Common myeloid progenitor, CD34-positive (primary cell): ENCODE measurements at regions not wholly inside any gene's neighbourhood (a gene's known extent, or its start where the extent isn't known, plus 50 kb on each side); places are given as distances from the start of the nearest gene placed in this dataset.

Source experiments
- CTCF ChIA-PET: fragments of 350-600 bp; sonication (Branson Sonifier 250); formaldehyde crosslinking; loops from one replicate; lab custom pipeline; 2021; ENCODE audit warnings: antibody characterized with exemption; lab: Charles Lee
- POLR2A ChIA-PET: fragments of 350-600 bp; sonication (Branson Sonifier 250); formaldehyde crosslinking; loops from one replicate; lab custom pipeline; 2021; ENCODE audit warnings: antibody characterized with exemption; lab: Charles Lee
- DNase-seq, 3 donors: peaks; one replicate each; pipeline versions ENCODE4 v3.0.0 to v3.0.0-alpha.2; 2013
- H3K27ac ChIP-seq, 2 experiments: 1 replicate in 1 of 2; 2 replicates in 1 of 2; pipeline ENCODE4 v1.7.0; 2013; ENCODE audit warnings: inconsistent platforms in 2 of 2, low read length in 2 of 2, mild to moderate bottlenecking in 2 of 2, low read depth in 1 of 2, moderate library complexity in 1 of 2; ENCODE audit not compliant: severe bottlenecking in 2 of 2, insufficient read depth in 1 of 2, poor library complexity in 1 of 2
- H3K27me3 ChIP-seq, 5 experiments: replicated peaks in 2 of 5; 1 replicate in 3 of 5; 2 replicates in 2 of 5; pipeline versions ENCODE4 v1.6.1 to v1.7.0; 2013; ENCODE audit warnings: low read length in 4 of 5, mild to moderate bottlenecking in 2 of 5, moderate library complexity in 2 of 5, inconsistent platforms in 1 of 5; ENCODE audit not compliant: insufficient read depth in 5 of 5, control insufficient read depth in 4 of 5
- H3K36me3 ChIP-seq, 4 experiments: 1 replicate in 2 of 4; 2 replicates in 2 of 4; pipeline versions ENCODE4 v1.6.1 to v1.7.0; 2013; ENCODE audit warnings: low read length in 3 of 4, control low read depth in 1 of 4, mild to moderate bottlenecking in 1 of 4; ENCODE audit not compliant: control insufficient read depth in 4 of 4, insufficient read depth in 4 of 4
- H3K4me1 ChIP-seq, 4 experiments: 1 replicate in 3 of 4; 2 replicates in 1 of 4; pipeline versions ENCODE4 v1.6.1 to v1.7.1; 2013; ENCODE audit warnings: low read length in 3 of 4, mild to moderate bottlenecking in 3 of 4, control low read depth in 1 of 4, inconsistent platforms in 1 of 4, moderate library complexity in 1 of 4; ENCODE audit not compliant: control insufficient read depth in 4 of 4, insufficient read depth in 4 of 4; ENCODE audit errors: control extremely low read depth in 1 of 4
- H3K4me3 ChIP-seq, 7 experiments: 1 replicate in 4 of 7; 2 replicates in 3 of 7; pipeline versions ENCODE4 v1.5.1 to v1.7.0; 2013; ENCODE audit warnings: mild to moderate bottlenecking in 7 of 7, low read length in 6 of 7, moderate library complexity in 6 of 7, inconsistent platforms in 2 of 7, low read depth in 2 of 7, control low read depth in 1 of 7; ENCODE audit not compliant: insufficient read depth in 4 of 7, control insufficient read depth in 1 of 7; ENCODE audit errors: extremely low read depth in 1 of 7
- H3K9me3 ChIP-seq, 5 experiments: 1 replicate in 4 of 5; 2 replicates in 1 of 5; pipeline versions ENCODE4 v1.6.1 to v1.7.1; 2013; ENCODE audit warnings: low read length in 4 of 5, mild to moderate bottlenecking in 2 of 5, inconsistent platforms in 1 of 5, low read depth in 1 of 5, moderate library complexity in 1 of 5; ENCODE audit not compliant: control insufficient read depth in 4 of 5, insufficient read depth in 2 of 5; ENCODE audit errors: control extremely low read depth in 1 of 5
- WGBS: methylation state at CpG from one replicate; pipeline ENCODE4 v1.1.5; 2013; ENCODE audit not compliant: insufficient coverage; 5-methylcytosine and 5-hydroxymethylcytosine counted together

GRCh38 chr4:16382571-16382970 lies 156.3 kb upstream of the TAPT1 start:
- Histone ChIP-seq H3K36me3 (no peaks in the 10 kb centered on the region), H3K9me3 (peaks cover 0 to 2% (median 0%) of the 10 kb centered on the region in 5 experiments), H3K4me3 (no peak overlapping the region), H3K4me1 (no peaks in the 10 kb centered on the region), H3K27me3 (no peaks in the 10 kb centered on the region), H3K27ac (no peak overlapping the region)
- ChIA-PET CTCF (no interaction called here), POLR2A (no interaction called here)
- WGBS, result 38% methylated on average over 1 of the region's 3 CpGs
- DNase-seq, result no peak

- Histone ChIP-seq H3K4me3 (no peak overlapping the region), H3K9me3 (peaks cover 0 to 2% (median 0%) of the 10 kb centered on the region in 5 experiments), H3K36me3 (no peaks in the 10 kb centered on the region), H3K27ac (no peak overlapping the region), H3K27me3 (no peaks in the 10 kb centered on the region), H3K4me1 (no peaks in the 10 kb centered on the region)
- no CpG with 5 or more reads among the region's 5 CpGs for WGBS
- DNase-seq, result no peak
- ChIA-PET CTCF (interaction anchor here (1.1 kb wide), 1 partner anchor 9 kb away, joined by 3 read pairs; no protein-coding TSS in a partner anchor), POLR2A (no interaction called here)
These were observed 151.6 kb upstream of the TAPT1 start for GRCh38 chr4:16377887-16378286.

GRCh38 chr4:16365036-16365569 lies 138.8 kb upstream of the TAPT1 start:
- Histone ChIP-seq H3K4me3 (no peak overlapping the region), H3K36me3 (no peaks in the 10 kb centered on the region), H3K27ac (no peak overlapping the region), H3K9me3 (peaks cover 0 to 2% (median 0%) of the 10 kb centered on the region in 5 experiments), H3K4me1 (no peaks in the 10 kb centered on the region), H3K27me3 (no peaks in the 10 kb centered on the region)
- CTCF ChIA-PET, result no interaction called here
- 100% methylated on average over 1 of the region's 5 CpGs for WGBS
- POLR2A ChIA-PET, result no interaction called here
- no peak for DNase-seq

GRCh38 chr4:16360694-16361262 lies 134.5 kb upstream of the TAPT1 start:
- POLR2A ChIA-PET, result no interaction called here
- 97% methylated on average over 36 of the region's 36 CpGs for WGBS
- DNase-seq, result no peak

GRCh38 chr4:16353165-16353564 lies 126.9 kb upstream of the TAPT1 start:
- Histone ChIP-seq H3K36me3 (no peaks in the 10 kb centered on the region), H3K4me1 (no peaks in the 10 kb centered on the region), H3K9me3 (no peaks in the 10 kb centered on the region), H3K27ac (no peak overlapping the region), H3K4me3 (no peak overlapping the region), H3K27me3 (peaks cover 0 to 2% (median 0%) of the 10 kb centered on the region in 5 experiments)
- no peak for DNase-seq
- POLR2A ChIA-PET, result no interaction called here
- WGBS, result 96% methylated on average over 4 of the region's 5 CpGs
- CTCF ChIA-PET, result no interaction called here

More at GRCh38 chr4:16360694-16361262, 134.5 kb upstream of the TAPT1 start:
- CTCF ChIA-PET, result no interaction called here
- no peak overlapping the region for H3K27ac ChIP-seq
- no peaks in the 10 kb centered on the region for H3K36me3 ChIP-seq
- no peak overlapping the region for H3K4me3 ChIP-seq
- H3K27me3 ChIP-seq, result no peaks in the 10 kb centered on the region
- peaks cover 0 to 2% (median 0%) of the 10 kb centered on the region in 5 experiments for H3K9me3 ChIP-seq
- no peaks in the 10 kb centered on the region for H3K4me1 ChIP-seq

GRCh38 chr4:16351161-16351560 lies 124.9 kb upstream of the TAPT1 start:
- Histone ChIP-seq H3K4me3 (no peak overlapping the region), H3K27me3 (peaks cover 0 to 2% (median 0%) of the 10 kb centered on the region in 5 experiments), H3K4me1 (no peaks in the 10 kb centered on the region), H3K27ac (no peak overlapping the region), H3K36me3 (no peaks in the 10 kb centered on the region), H3K9me3 (no peaks in the 10 kb centered on the region)
- 100% methylated on average over 6 of the region's 8 CpGs for WGBS
- POLR2A ChIA-PET, result no interaction called here
- CTCF ChIA-PET, result no interaction called here
- no peak for DNase-seq

- Histone ChIP-seq H3K27ac (no peak overlapping the region), H3K4me1 (no peaks in the 10 kb centered on the region), H3K4me3 (no peak overlapping the region), H3K36me3 (no peaks in the 10 kb centered on the region), H3K27me3 (no peaks in the 10 kb centered on the region), H3K9me3 (no peaks in the 10 kb centered on the region)
- WGBS, result 100% methylated on average over 1 of the region's 1 CpG
- no peak for DNase-seq
- CTCF ChIA-PET, result no interaction called here
- POLR2A ChIA-PET, result no interaction called here
These were observed 118.6 kb upstream of the TAPT1 start for GRCh38 chr4:16344853-16345252.
